A549 (cell line): ENCODE measurements at regions not wholly inside any gene's neighbourhood (a gene's known extent, or its start where the extent isn't known, plus 50 kb on each side); places are given as distances from the start of the nearest gene placed in this dataset.

Experiments used
- CHD4 ChIP-seq: fragments of 200-600 bp; sonication (generic); IDR thresholded peaks from 2 replicates; pipeline ENCODE4 v1.6.1; 2016; ENCODE audit warnings: antibody characterized with exemption, mild to moderate bottlenecking, borderline replicate concordance
- EP300 ChIP-seq, 2 experiments: fragments of >200 bp; sonication (Bioruptor Twin); formaldehyde crosslinking; IDR thresholded peaks; 2 replicates in 1 of 2; 3 replicates in 1 of 2; pipeline ENCODE4 v1.6.1; 2016 to 2017
- HDAC2 ChIP-seq: fragments of 200-600 bp; sonication (generic); IDR thresholded peaks from 2 replicates; pipeline ENCODE4 v1.6.1; 2016
- MYC ChIP-seq: IDR thresholded peaks from 2 replicates; pipeline ENCODE4 v1.6.1; 2012; ENCODE audit warnings: mild to moderate bottlenecking, inconsistent platforms, low read length, improper control_type of control experiment, borderline replicate concordance
- RAD21 ChIP-seq, 2 experiments: fragments of >200 bp in 1 of 2; sonication (Bioruptor Twin) in 1 of 2; formaldehyde crosslinking in 1 of 2; IDR thresholded peaks in 1 of 2; conservative IDR thresholded peaks in 1 of 2; 2 replicates in 1 of 2; 3 replicates in 1 of 2; pipeline ENCODE4 v1.6.1; 2012 to 2018; ENCODE audit warnings: inconsistent platforms in 1 of 2
- REST ChIP-seq: fragments of 200-600 bp; sonication (generic); IDR thresholded peaks from 2 replicates; pipeline ENCODE4 v1.6.1; 2016; ENCODE audit warnings: antibody characterized with exemption, mild to moderate bottlenecking, moderate library complexity
- SMC3 ChIP-seq: fragments of >200 bp; sonication (Bioruptor Twin); formaldehyde crosslinking; IDR thresholded peaks from 3 replicates; pipeline ENCODE4 v1.6.1; 2018; ENCODE audit warnings: inconsistent platforms
- ZNF302 ChIP-seq: fragments of 250-450 bp; sonication (Bioruptor Pico); IDR thresholded peaks from 2 replicates; pipeline ENCODE4 v1.9.0; 2021; ENCODE audit warnings: inconsistent platforms, mild to moderate bottlenecking, moderate library complexity
- TF ChIP-seq, protein P1 (sequence below): fragments of >200 bp; sonication (Bioruptor Twin); formaldehyde crosslinking; IDR thresholded peaks from 3 replicates; pipeline ENCODE4 v1.5.1; 2016
- TF ChIP-seq, protein P2 (sequence below): IDR thresholded peaks from 2 replicates; pipeline ENCODE4 v1.6.1; 2012
- TF ChIP-seq, protein P3 (sequence below): IDR thresholded peaks from 2 replicates; pipeline ENCODE4 v1.6.1; 2012

DNA sequence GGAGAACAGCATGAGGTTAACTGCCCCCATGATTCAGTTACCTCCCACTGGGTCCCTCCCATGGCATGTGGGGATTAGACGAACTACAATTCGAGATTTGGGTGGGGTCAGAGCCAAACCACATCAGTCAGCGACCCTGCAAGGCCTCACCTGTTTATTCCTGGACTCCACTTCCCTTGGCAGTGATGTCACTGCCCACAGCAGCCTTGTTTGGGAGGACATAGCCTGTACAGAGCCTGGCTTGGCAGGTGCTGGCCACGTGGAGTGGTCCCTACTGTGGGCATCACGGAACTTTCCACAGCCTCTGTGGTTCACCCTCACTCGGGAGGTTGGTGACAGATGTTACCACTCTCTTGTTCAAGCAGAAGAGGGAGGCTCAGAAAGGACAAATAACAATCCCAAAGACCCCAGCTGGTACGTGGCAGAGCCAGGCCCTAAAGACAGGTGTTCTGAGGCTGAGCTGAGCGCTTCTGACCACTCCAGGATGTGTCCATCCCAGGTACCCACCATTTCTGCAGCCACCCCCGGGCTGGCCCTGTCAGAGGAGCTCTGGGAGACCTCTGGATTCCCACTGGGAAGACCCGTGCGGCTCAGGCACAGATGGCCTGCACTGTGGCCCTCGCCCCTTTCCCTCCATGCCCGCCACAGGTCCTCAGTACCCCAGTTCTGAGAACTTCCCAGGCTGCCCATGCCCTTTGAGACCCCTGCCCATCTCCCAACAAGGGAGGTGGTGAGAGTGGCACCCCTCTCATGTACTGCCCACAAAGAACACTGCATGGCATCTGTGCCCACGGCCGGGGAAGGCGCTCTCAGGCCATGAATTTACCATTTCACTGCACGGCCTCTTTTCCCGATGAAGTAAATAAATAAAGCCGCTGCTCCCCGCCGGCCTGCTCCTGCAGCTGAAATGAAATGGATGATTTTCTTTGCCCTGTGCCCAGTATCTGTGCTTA, 605.8 kb downstream of the TBC1D22A start:
- TF ChIP-seq CHD4 (no peak), REST (no peak), EP300 (IDR thresholded peaks at IDR 0.05) (no peak), ZNF302 (CRISPR knock-in tag) (no peak), SMC3 (no peak), MYC (no peak), HDAC2 (no peak), RAD21 (conservative IDR thresholded peaks at IDR 0.05 in 1 of 2, IDR thresholded peaks at IDR 0.05 in 1 of 2) (no peak)
- TF ChIP-seq, protein P1, sequence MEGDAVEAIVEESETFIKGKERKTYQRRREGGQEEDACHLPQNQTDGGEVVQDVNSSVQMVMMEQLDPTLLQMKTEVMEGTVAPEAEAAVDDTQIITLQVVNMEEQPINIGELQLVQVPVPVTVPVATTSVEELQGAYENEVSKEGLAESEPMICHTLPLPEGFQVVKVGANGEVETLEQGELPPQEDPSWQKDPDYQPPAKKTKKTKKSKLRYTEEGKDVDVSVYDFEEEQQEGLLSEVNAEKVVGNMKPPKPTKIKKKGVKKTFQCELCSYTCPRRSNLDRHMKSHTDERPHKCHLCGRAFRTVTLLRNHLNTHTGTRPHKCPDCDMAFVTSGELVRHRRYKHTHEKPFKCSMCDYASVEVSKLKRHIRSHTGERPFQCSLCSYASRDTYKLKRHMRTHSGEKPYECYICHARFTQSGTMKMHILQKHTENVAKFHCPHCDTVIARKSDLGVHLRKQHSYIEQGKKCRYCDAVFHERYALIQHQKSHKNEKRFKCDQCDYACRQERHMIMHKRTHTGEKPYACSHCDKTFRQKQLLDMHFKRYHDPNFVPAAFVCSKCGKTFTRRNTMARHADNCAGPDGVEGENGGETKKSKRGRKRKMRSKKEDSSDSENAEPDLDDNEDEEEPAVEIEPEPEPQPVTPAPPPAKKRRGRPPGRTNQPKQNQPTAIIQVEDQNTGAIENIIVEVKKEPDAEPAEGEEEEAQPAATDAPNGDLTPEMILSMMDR: no peak
- TF ChIP-seq, protein P2, sequence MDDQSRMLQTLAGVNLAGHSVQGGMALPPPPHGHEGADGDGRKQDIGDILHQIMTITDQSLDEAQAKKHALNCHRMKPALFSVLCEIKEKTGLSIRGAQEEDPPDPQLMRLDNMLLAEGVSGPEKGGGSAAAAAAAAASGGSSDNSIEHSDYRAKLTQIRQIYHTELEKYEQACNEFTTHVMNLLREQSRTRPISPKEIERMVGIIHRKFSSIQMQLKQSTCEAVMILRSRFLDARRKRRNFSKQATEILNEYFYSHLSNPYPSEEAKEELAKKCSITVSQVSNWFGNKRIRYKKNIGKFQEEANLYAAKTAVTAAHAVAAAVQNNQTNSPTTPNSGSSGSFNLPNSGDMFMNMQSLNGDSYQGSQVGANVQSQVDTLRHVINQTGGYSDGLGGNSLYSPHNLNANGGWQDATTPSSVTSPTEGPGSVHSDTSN: no peak
- TF ChIP-seq, protein P3, sequence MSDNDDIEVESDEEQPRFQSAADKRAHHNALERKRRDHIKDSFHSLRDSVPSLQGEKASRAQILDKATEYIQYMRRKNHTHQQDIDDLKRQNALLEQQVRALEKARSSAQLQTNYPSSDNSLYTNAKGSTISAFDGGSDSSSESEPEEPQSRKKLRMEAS: no peak
